ENCODE measurements at regions not wholly inside any gene's neighbourhood (a gene's known extent, or its start where the extent isn't known, plus 50 kb on each side); places are given as distances from the start of the nearest gene placed in this dataset.
"Not testable (repeated sequence)": the region's sequence is repeated elsewhere in the genome, so short reads cannot be mapped to it uniquely, and the experiment has no call there.

GRCh38 chr17:20842012-20842411, 200.8 kb downstream of the USP22 start:
- not testable (repeated sequence) for DNase-seq (ENCODE audit: low read depth)

GRCh38 chr17:20843261-20843660, 199.6 kb downstream of the USP22 start:
- DNase-seq (ENCODE audit: low read depth) = not testable (repeated sequence)

- DNase-seq (ENCODE audit: low read depth) = not testable (repeated sequence)
Measured at GRCh38 chr17:20843799-20844553, 198.8 kb downstream of the USP22 start.

- DNase-seq (ENCODE audit: low read depth) = not testable (repeated sequence)
Measured at GRCh38 chr17:20848869-20849443, 193.9 kb downstream of the USP22 start.

- not testable (repeated sequence) for DNase-seq (ENCODE audit: low read depth)
Measured at GRCh38 chr17:20851591-20852238, 191.1 kb downstream of the USP22 start.

- no peak for DNase-seq (ENCODE audit: low read depth)
Measured at GRCh38 chr17:20852239-20852989, 190.4 kb downstream of the USP22 start.

- no peak for DNase-seq (ENCODE audit: low read depth)
Measured at GRCh38 chr17:20852990-20853370, 189.8 kb downstream of the USP22 start.

GRCh38 chr17:20855910-20856470, 186.8 kb downstream of the USP22 start:
- not testable (repeated sequence) for DNase-seq (ENCODE audit: low read depth)

GRCh38 chr17:20866444-20867209, 176.2 kb downstream of the USP22 start:
- DNase-seq (ENCODE audit: low read depth) = not testable (repeated sequence)

- DNase-seq (ENCODE audit: low read depth) = not testable (repeated sequence)
Measured at GRCh38 chr17:20867436-20867937, 175.3 kb downstream of the USP22 start.

GRCh38 chr17:20867938-20868661, 174.7 kb downstream of the USP22 start:
- DNase-seq (ENCODE audit: low read depth) = not testable (repeated sequence)

- not testable (repeated sequence) for DNase-seq (ENCODE audit: low read depth)
Measured at GRCh38 chr17:20868662-20869007, 174.2 kb downstream of the USP22 start.

GRCh38 chr17:20873173-20873572, 169.6 kb downstream of the USP22 start:
- DNase-seq (ENCODE audit: low read depth) = not testable (repeated sequence)

- DNase-seq (ENCODE audit: low read depth) = not testable (repeated sequence)
Measured at GRCh38 chr17:20873688-20874328, 169.0 kb downstream of the USP22 start.

- DNase-seq (ENCODE audit: low read depth) = not testable (repeated sequence)
Measured at GRCh38 chr17:20877384-20877783, 165.4 kb downstream of the USP22 start.

- no peak for DNase-seq (ENCODE audit: low read depth)
Measured at GRCh38 chr17:20890338-20890737, 152.5 kb downstream of the USP22 start.

GRCh38 chr17:20895426-20895825, 147.4 kb downstream of the USP22 start:
- DNase-seq (ENCODE audit: low read depth) = not testable (repeated sequence)

- no peak for DNase-seq (ENCODE audit: low read depth)
Measured at GRCh38 chr17:20896153-20896649, 146.6 kb downstream of the USP22 start.

GRCh38 chr17:20898726-20899125, 144.1 kb downstream of the USP22 start:
- DNase-seq (ENCODE audit: low read depth) = not testable (repeated sequence)

- not testable (repeated sequence) for DNase-seq (ENCODE audit: low read depth)
Measured at GRCh38 chr17:20902496-20902895, 140.3 kb downstream of the USP22 start.
